GM12875 (cell line): ENCODE measurements at regions not wholly inside any gene's neighbourhood (a gene's known extent, or its start where the extent isn't known, plus 50 kb on each side); places are given as distances from the start of the nearest gene placed in this dataset.

Source experiments
- H3K4me3 ChIP-seq: one replicate; pipeline ENCODE4 v1.5.1; 2011; ENCODE audit warnings: low read depth, low read length, control low read depth
- TF ChIP-seq, protein P1 (sequence below): IDR thresholded peaks from 2 replicates; pipeline ENCODE4 v1.5.1; 2011; ENCODE audit warnings: low read depth, mild to moderate bottlenecking, control low read depth, inconsistent platforms, low read length, moderate library complexity, borderline replicate concordance; ENCODE audit not compliant: insufficient read depth

DNA sequence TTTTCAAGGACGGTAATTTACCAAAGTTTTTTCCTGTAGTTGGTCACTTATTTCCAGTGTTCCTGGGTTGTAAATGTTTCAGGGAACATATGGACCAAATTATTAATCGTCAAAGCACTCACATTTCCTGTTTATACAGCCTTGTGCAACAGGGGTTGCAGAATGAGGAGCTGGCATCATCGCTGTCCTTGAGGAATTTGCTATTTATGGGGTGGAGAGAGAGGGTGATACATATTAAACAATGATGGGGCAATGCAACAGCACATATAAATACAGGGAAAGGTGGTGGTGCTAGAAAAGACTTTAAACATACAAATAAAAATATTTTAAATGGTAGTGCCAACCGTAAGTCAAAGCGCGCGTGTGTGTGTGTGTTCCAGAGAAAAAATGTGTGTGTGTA, 369.8 kb downstream of the NPHP4 start:
- TF ChIP-seq, protein P1, sequence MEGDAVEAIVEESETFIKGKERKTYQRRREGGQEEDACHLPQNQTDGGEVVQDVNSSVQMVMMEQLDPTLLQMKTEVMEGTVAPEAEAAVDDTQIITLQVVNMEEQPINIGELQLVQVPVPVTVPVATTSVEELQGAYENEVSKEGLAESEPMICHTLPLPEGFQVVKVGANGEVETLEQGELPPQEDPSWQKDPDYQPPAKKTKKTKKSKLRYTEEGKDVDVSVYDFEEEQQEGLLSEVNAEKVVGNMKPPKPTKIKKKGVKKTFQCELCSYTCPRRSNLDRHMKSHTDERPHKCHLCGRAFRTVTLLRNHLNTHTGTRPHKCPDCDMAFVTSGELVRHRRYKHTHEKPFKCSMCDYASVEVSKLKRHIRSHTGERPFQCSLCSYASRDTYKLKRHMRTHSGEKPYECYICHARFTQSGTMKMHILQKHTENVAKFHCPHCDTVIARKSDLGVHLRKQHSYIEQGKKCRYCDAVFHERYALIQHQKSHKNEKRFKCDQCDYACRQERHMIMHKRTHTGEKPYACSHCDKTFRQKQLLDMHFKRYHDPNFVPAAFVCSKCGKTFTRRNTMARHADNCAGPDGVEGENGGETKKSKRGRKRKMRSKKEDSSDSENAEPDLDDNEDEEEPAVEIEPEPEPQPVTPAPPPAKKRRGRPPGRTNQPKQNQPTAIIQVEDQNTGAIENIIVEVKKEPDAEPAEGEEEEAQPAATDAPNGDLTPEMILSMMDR: no peak

DNA sequence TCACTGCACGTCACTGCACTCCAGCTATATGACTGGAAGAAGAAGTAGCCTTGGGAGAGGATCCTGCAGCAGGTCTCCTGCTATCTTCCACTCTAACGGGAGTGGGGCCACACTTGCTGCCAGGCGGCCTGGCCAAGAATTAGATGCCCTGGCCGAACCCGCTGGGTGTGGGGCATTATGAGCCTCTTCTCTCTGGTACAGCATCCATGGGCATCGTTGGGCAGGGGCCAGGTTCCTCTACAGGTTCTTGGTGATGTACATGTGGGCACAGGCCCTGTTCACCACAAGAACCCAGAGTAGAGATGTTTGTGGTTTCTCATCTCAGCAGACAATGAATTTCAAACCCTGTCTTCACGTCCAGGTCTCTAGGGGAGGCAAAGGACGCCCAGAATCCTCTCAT, 370.5 kb downstream of the NPHP4 start:
- H3K4me3 ChIP-seq: no peak overlapping the region
- TF ChIP-seq, protein P1: no peak

More for the DNA sequence above, 369.8 kb downstream of the NPHP4 start:
- no peak overlapping the region for H3K4me3 ChIP-seq

DNA sequence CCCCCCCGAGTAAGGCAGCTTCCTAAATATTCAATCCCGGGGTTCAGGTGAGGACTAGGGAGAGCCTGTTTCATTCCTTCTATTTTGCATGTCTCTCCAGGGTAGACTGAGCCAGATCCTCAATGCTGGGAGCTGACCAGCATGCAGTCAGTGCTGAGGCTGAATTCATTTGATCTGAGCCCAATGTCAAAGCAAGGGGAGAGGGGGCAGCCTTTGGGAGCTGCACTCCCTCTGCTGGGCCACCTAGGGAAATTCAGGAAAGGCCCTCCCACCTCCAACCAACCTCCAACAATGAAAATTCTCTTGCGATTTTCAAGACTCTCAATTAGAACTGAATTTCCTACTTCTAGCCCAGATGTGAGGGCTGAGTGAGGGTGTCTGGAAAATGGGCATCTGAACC, 371.2 kb downstream of the NPHP4 start:
- TF ChIP-seq, protein P1: peak; percentile 39
- no peak overlapping the region for H3K4me3 ChIP-seq

DNA sequence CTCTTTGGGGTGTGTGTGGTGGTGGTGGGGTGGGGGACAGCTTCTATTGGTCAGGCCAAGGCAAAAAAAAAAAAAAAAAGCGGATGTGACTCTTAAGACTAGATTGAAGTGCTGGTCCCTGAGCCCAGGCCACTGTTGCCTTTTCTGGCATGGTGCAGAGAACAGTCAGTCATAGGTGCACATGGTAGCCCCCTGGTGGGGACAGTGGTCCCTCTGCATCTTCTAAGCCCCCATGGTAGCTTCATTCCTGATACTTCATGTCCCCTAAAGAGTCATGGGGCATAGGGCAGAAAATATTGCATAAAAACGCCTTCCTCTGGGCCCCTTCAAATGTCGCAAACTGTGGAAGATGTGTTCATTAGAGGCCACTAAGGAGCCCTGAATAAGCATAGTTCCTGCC, 371.8 kb downstream of the NPHP4 start:
- TF ChIP-seq, protein P1: no peak
- no peak overlapping the region for H3K4me3 ChIP-seq

DNA sequence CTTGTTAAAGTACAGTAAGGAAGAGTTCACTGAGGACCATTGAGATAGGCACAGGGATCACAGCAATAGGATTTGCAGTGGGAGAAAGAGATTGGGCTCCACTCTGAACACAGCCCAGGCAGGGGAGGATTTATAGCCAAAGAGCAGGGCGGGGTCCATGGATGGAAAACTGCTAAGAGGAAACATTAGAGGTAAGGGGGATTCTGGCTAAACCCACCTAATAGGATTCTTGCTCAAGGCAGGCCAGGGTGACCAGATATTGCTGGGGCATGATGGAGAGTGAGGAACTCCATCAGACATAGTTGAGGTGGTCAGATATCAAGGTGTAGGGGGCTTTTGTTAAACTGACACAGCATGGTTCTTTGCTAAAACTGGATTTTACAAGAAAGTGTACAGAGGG, 372.8 kb downstream of the NPHP4 start:
- TF ChIP-seq, protein P1: no peak
- H3K4me3 ChIP-seq: no peak overlapping the region

DNA sequence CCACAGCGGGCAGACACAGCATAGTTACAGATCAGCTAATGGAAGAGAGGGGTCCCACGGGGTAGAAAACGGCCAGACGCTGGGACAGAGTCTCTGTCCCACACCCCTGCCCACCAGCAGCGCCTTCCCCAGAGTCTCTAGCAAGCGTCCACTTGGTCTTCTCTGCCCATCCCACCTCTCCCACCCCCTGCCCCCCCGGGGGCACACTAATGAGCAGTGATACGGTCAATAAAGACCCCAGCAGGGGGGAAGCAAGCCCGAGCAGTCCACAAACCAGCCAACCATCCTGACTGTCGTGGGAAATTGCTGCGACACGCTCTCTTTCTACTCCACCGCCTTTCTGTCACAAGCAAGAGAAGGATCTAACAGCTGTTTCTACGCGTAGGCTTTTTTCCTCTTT, 374.7 kb downstream of the NPHP4 start:
- TF ChIP-seq, protein P1: no peak
- H3K4me3 ChIP-seq: no peak overlapping the region

DNA sequence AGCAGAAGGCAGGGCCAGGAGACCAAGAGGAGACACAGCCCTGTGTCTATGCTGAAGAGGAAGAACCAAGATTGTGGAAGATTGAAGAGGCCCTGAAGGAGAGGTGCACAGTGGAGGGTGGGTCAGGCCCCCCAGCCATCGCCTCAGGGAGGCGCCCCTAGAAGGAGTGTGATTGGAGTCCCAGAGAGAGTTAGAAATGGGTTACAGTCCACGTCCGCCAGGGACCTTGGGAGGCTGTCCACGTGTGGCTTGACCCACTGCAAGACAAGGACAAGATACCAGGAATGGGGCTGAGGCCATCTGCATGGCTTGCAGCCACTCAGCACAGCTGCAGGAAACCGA, 375.1 kb downstream of the NPHP4 start:
- TF ChIP-seq, protein P1: no peak
- H3K4me3 ChIP-seq: no peak overlapping the region
